ENCODE measurements at regions not wholly inside any gene's neighbourhood (a gene's known extent, or its start where the extent isn't known, plus 50 kb on each side); places are given as distances from the start of the nearest gene placed in this dataset.

- TF ChIP-seq CTCF (IDR thresholded peaks at IDR 0.05 in 4 of 5, conservative IDR thresholded peaks at IDR 0.05 in 1 of 5), result no peak
- no peak for TF ChIP-seq POLR2A (IDR thresholded peaks at IDR 0.05)
These were observed 545.9 kb upstream of the JARID2 start for GRCh38 chr6:14699803-14700601.
